ENCODE measurements at regions not wholly inside any gene's neighbourhood (a gene's known extent, or its start where the extent isn't known, plus 50 kb on each side); places are given as distances from the start of the nearest gene placed in this dataset.
"Not testable (repeated sequence)": the region's sequence is repeated elsewhere in the genome, so short reads cannot be mapped to it uniquely, and the experiment has no call there.

GRCh38 chr2:187873132-187873531, 318.9 kb upstream of the TFPI start:
- ATAC-seq (replicated peaks) (no peak), DNase-seq (no peak)
- Mint-ChIP-seq H3K4me1 (ENCODE audit: low read depth in 2 of 2) (no peaks in the 10 kb centered on the region), H3K9me3 (peaks cover 12 to 19% of the 10 kb centered on the region in 2 donors), H3K36me3 (ENCODE audit: insufficient read depth) (no peaks in the 10 kb centered on the region), H3K4me3 (no peak overlapping the region), H3K27ac (no peak overlapping the region), H3K27me3 (no peaks in the 10 kb centered on the region)

GRCh38 chr2:187874786-187875185, 320.6 kb upstream of the TFPI start:
- ATAC-seq (replicated peaks) (no peak), DNase-seq (no peak)
- H3K36me3 Mint-ChIP-seq (ENCODE audit: insufficient read depth): no peaks in the 10 kb centered on the region
- H3K4me3 Mint-ChIP-seq: no peak overlapping the region
- no peaks in the 10 kb centered on the region for H3K4me1 Mint-ChIP-seq (ENCODE audit: low read depth in 2 of 2)
- no peaks in the 10 kb centered on the region for H3K27me3 Mint-ChIP-seq
- H3K27ac Mint-ChIP-seq: no peak overlapping the region
- H3K9me3 Mint-ChIP-seq: peaks cover 2 to 3% of the 10 kb centered on the region in 2 donors

GRCh38 chr2:187875261-187876141, 321.3 kb upstream of the TFPI start:
- DNase-seq (no peak), ATAC-seq (replicated peaks) (no peak)
- Mint-ChIP-seq H3K4me3 (no peak overlapping the region), H3K27me3 (no peaks in the 10 kb centered on the region), H3K36me3 (ENCODE audit: insufficient read depth) (no peaks in the 10 kb centered on the region), H3K4me1 (ENCODE audit: low read depth in 2 of 2) (no peaks in the 10 kb centered on the region), H3K9me3 (peaks cover 0 to 2% of the 10 kb centered on the region in 2 donors), H3K27ac (no peak overlapping the region)

- ATAC-seq (replicated peaks) (no peak), DNase-seq (no peak)
- no peak overlapping the region for H3K27ac Mint-ChIP-seq
- H3K36me3 Mint-ChIP-seq (ENCODE audit: insufficient read depth): no peaks in the 10 kb centered on the region
- H3K27me3 Mint-ChIP-seq: no peaks in the 10 kb centered on the region
- H3K4me1 Mint-ChIP-seq (ENCODE audit: low read depth in 2 of 2): no peaks in the 10 kb centered on the region
- peaks cover 0 to 3% of the 10 kb centered on the region in 2 donors for H3K9me3 Mint-ChIP-seq
- H3K4me3 Mint-ChIP-seq: no peak overlapping the region
Observed at GRCh38 chr2:187876554-187876953, 322.3 kb upstream of the TFPI start.

- no peak overlapping the region for H3K4me3 Mint-ChIP-seq
- no peak for ATAC-seq (replicated peaks)
- peaks cover 0 to 3% of the 10 kb centered on the region in 2 donors for H3K9me3 Mint-ChIP-seq
- H3K27ac Mint-ChIP-seq: no peak overlapping the region
- DNase-seq: no peak
- H3K36me3 Mint-ChIP-seq (ENCODE audit: insufficient read depth): no peaks in the 10 kb centered on the region
- H3K27me3 Mint-ChIP-seq: no peaks in the 10 kb centered on the region
- no peaks in the 10 kb centered on the region for H3K4me1 Mint-ChIP-seq (ENCODE audit: low read depth in 2 of 2)
Observed at GRCh38 chr2:187877391-187877790, 323.2 kb upstream of the TFPI start.

- Mint-ChIP-seq H3K27me3 (no peaks in the 10 kb centered on the region), H3K9me3 (peaks cover 0 to 3% of the 10 kb centered on the region in 2 donors), H3K36me3 (ENCODE audit: insufficient read depth) (no peaks in the 10 kb centered on the region), H3K27ac (no peak overlapping the region), H3K4me1 (ENCODE audit: low read depth in 2 of 2) (no peaks in the 10 kb centered on the region), H3K4me3 (no peak overlapping the region)
- DNase-seq (no peak), ATAC-seq (replicated peaks) (no peak)
Observed at GRCh38 chr2:187878112-187878511, 323.9 kb upstream of the TFPI start.

GRCh38 chr2:187879491-187879890, 325.3 kb upstream of the TFPI start:
- ATAC-seq (replicated peaks) (no peak), DNase-seq (no peak)
- Mint-ChIP-seq H3K27me3 (no peaks in the 10 kb centered on the region), H3K4me3 (no peak overlapping the region), H3K4me1 (ENCODE audit: low read depth in 2 of 2) (no peaks in the 10 kb centered on the region), H3K27ac (no peak overlapping the region), H3K9me3 (peaks cover 0 to 3% of the 10 kb centered on the region in 2 donors), H3K36me3 (ENCODE audit: insufficient read depth) (no peaks in the 10 kb centered on the region)

GRCh38 chr2:187884003-187884402, 329.8 kb upstream of the TFPI start:
- DNase-seq (no peak), ATAC-seq (replicated peaks) (no peak)
- Mint-ChIP-seq H3K36me3 (ENCODE audit: insufficient read depth) (no peaks in the 10 kb centered on the region), H3K9me3 (peaks cover 2 to 15% of the 10 kb centered on the region in 2 donors), H3K27me3 (no peaks in the 10 kb centered on the region), H3K4me1 (ENCODE audit: low read depth in 2 of 2) (no peaks in the 10 kb centered on the region), H3K4me3 (no peak overlapping the region), H3K27ac (no peak overlapping the region)

GRCh38 chr2:187890690-187891089, 336.5 kb upstream of the TFPI start:
- Mint-ChIP-seq H3K4me3 (no peak overlapping the region), H3K4me1 (ENCODE audit: low read depth in 2 of 2) (no peaks in the 10 kb centered on the region), H3K27me3 (no peaks in the 10 kb centered on the region), H3K36me3 (ENCODE audit: insufficient read depth) (no peaks in the 10 kb centered on the region), H3K9me3 (peaks cover 9 to 12% of the 10 kb centered on the region in 2 donors), H3K27ac (no peak overlapping the region)
- DNase-seq: no peak
- ATAC-seq (replicated peaks): no peak

GRCh38 chr2:187900021-187900420, 345.8 kb upstream of the TFPI start:
- Mint-ChIP-seq H3K4me1 (ENCODE audit: low read depth in 2 of 2) (no peaks in the 10 kb centered on the region), H3K9me3 (peaks cover 0 to 9% of the 10 kb centered on the region in 2 donors), H3K4me3 (no peak overlapping the region), H3K27ac (no peak overlapping the region), H3K27me3 (no peaks in the 10 kb centered on the region), H3K36me3 (ENCODE audit: insufficient read depth) (no peaks in the 10 kb centered on the region)
- ATAC-seq (replicated peaks) (no peak), DNase-seq (no peak)

- Mint-ChIP-seq H3K36me3 (ENCODE audit: insufficient read depth) (no peaks in the 10 kb centered on the region), H3K9me3 (peaks cover 8 to 9% of the 10 kb centered on the region in 2 donors), H3K4me1 (ENCODE audit: low read depth in 2 of 2) (no peaks in the 10 kb centered on the region), H3K27me3 (no peaks in the 10 kb centered on the region), H3K4me3 (no peak overlapping the region), H3K27ac (no peak overlapping the region)
- ATAC-seq (replicated peaks) (no peak), DNase-seq (no peak)
Observed at GRCh38 chr2:187906021-187906420, 351.8 kb upstream of the TFPI start.

GRCh38 chr2:187910922-187911321, 356.7 kb upstream of the TFPI start:
- not testable (repeated sequence) for H3K9me3 Mint-ChIP-seq; H3K4me3 Mint-ChIP-seq; ATAC-seq (replicated peaks); DNase-seq; H3K4me1 Mint-ChIP-seq (ENCODE audit: low read depth in 2 of 2); H3K36me3 Mint-ChIP-seq (ENCODE audit: insufficient read depth); H3K27me3 Mint-ChIP-seq; H3K27ac Mint-ChIP-seq

- Mint-ChIP-seq H3K36me3 (ENCODE audit: insufficient read depth) (no peaks in the 10 kb centered on the region), H3K4me3 (no peak overlapping the region), H3K27ac (no peak overlapping the region), H3K4me1 (ENCODE audit: low read depth in 2 of 2) (no peaks in the 10 kb centered on the region), H3K27me3 (no peaks in the 10 kb centered on the region), H3K9me3 (peaks cover 0 to 1% of the 10 kb centered on the region in 2 donors)
- DNase-seq: no peak
- ATAC-seq (replicated peaks): no peak
Observed at GRCh38 chr2:187912950-187913349, 358.7 kb upstream of the TFPI start.

GRCh38 chr2:187915810-187916209, 361.6 kb upstream of the TFPI start:
- H3K4me1 Mint-ChIP-seq (ENCODE audit: low read depth in 2 of 2): no peaks in the 10 kb centered on the region
- no peak for ATAC-seq (replicated peaks)
- DNase-seq: no peak
- H3K27me3 Mint-ChIP-seq: no peaks in the 10 kb centered on the region
- H3K27ac Mint-ChIP-seq: no peak overlapping the region
- H3K4me3 Mint-ChIP-seq: no peak overlapping the region
- H3K9me3 Mint-ChIP-seq: no peaks in the 10 kb centered on the region
- H3K36me3 Mint-ChIP-seq (ENCODE audit: insufficient read depth): no peaks in the 10 kb centered on the region
